ENCODE measurements at regions not wholly inside any gene's neighbourhood (a gene's known extent, or its start where the extent isn't known, plus 50 kb on each side); places are given as distances from the start of the nearest gene placed in this dataset.

DNA sequence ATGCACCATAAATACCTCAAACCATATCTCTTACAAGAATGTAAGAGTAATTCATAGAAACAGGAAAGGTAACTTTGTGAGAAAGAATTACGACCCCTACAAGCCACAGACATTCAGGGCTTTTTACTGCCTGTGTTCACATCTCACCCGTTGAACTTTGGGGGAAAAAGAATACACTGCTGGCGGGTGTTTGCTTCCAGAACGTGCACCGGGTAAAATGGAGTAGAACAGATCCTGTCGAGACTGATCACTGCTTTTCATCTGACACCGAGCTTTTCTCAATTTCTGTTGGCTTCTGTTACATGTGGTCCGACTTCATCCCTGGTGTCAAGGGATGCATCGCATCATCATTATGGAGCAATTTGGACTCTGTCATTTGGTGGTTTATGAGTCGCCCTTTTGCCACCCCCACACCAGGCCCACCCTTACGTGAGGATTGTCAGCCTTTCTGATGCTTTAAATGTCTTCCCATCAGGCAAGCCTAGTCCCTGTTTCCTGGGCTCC, 219.2 kb upstream of the ZFP64 start:
- Mint-ChIP-seq H3K4me1 (ENCODE audit: low read depth) (peaks cover 15% of the 10 kb centered on the region), H3K27me3 (no peaks in the 10 kb centered on the region), H3K9me3 (ENCODE audit: low read depth) (peaks cover 6% of the 10 kb centered on the region), H3K4me3 (ENCODE audit: low read depth) (no peak overlapping the region), H3K36me3 (ENCODE audit: insufficient read depth) (no peaks in the 10 kb centered on the region), H3K27ac (peak overlapping the region; percentile 19)
- no peak for DNase-seq (ENCODE audit: low spot score, unreplicated experiment)
- TF ChIP-seq, protein P1, sequence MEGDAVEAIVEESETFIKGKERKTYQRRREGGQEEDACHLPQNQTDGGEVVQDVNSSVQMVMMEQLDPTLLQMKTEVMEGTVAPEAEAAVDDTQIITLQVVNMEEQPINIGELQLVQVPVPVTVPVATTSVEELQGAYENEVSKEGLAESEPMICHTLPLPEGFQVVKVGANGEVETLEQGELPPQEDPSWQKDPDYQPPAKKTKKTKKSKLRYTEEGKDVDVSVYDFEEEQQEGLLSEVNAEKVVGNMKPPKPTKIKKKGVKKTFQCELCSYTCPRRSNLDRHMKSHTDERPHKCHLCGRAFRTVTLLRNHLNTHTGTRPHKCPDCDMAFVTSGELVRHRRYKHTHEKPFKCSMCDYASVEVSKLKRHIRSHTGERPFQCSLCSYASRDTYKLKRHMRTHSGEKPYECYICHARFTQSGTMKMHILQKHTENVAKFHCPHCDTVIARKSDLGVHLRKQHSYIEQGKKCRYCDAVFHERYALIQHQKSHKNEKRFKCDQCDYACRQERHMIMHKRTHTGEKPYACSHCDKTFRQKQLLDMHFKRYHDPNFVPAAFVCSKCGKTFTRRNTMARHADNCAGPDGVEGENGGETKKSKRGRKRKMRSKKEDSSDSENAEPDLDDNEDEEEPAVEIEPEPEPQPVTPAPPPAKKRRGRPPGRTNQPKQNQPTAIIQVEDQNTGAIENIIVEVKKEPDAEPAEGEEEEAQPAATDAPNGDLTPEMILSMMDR (IDR thresholded peaks at IDR 0.05; ENCODE audit: unreplicated experiment), result no peak

DNA sequence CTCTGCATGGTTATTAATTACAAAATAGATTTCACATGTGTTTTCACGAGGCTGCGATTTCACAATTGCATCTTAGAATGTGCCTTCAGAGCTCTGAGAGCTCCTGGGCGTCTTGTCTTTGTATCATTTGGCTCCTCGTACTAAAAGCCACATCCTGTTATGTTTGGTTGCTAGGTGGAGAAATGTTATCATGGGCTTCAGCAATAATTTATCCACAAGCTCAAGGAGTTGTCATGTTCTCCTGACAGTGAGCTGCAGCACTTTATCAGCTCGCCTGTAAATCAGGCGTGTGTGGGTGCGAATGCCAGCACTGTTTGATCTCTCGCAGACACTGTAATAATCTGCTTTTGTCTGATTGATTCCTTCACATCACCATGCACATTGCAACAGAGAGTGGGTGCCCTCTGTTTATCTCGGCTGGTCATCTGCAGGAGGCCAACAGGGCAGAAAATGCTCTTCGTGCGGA, 218.6 kb upstream of the ZFP64 start:
- Mint-ChIP-seq H3K27me3 (no peaks in the 10 kb centered on the region), H3K4me3 (ENCODE audit: low read depth) (no peak overlapping the region), H3K36me3 (ENCODE audit: insufficient read depth) (no peaks in the 10 kb centered on the region), H3K27ac (no peak overlapping the region), H3K9me3 (ENCODE audit: low read depth) (peaks cover 6% of the 10 kb centered on the region), H3K4me1 (ENCODE audit: low read depth) (peaks cover 15% of the 10 kb centered on the region)
- TF ChIP-seq, protein P1 (IDR thresholded peaks at IDR 0.05; ENCODE audit: unreplicated experiment), result no peak
- DNase-seq (ENCODE audit: low spot score, unreplicated experiment), result no peak

DNA sequence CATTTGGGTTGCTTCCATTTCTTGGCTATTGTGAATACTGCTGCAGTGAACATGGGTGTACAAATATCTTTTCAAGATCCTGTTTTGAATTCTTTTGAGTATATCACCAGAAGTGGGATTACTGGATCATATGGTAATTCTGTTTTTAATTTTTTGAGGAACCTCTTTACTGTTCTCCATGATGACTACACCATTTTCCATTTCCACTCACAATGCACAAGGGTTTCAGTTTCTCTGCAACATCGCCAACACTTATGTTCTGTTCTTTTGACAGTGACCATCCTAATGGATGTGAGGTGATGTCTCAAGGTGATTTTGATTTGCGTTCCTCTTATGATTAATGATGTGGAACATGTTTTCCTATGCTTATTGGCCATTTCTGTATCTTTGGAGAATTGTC, 214.4 kb upstream of the ZFP64 start:
- Mint-ChIP-seq H3K4me3 (ENCODE audit: low read depth) (no peak overlapping the region), H3K4me1 (ENCODE audit: low read depth) (peaks cover 15% of the 10 kb centered on the region), H3K27ac (no peak overlapping the region), H3K36me3 (ENCODE audit: insufficient read depth) (no peaks in the 10 kb centered on the region), H3K9me3 (ENCODE audit: low read depth) (no peaks in the 10 kb centered on the region), H3K27me3 (peaks cover 8% of the 10 kb centered on the region)
- TF ChIP-seq, protein P1 (IDR thresholded peaks at IDR 0.05; ENCODE audit: unreplicated experiment), result no peak
- no peak for DNase-seq (ENCODE audit: low spot score, unreplicated experiment)

DNA sequence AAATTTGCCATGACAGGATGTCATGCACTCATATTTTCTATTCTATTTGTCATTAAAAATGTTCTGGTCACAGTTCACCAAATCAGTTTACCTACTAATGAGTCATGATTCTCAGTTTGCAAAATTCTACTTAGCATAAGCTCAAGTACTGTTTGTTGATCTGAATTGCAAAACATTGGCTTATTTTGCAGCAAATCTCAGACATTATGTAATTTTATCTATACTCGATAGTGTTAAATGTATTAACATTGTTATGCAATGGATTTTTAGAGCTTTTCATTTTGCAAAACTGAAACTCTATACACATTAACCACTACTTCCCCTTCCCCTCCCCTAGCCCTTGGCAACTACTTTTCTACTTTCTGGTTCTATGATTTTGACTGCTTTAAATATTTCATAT, 213.8 kb upstream of the ZFP64 start:
- Mint-ChIP-seq H3K4me1 (ENCODE audit: low read depth) (peaks cover 10% of the 10 kb centered on the region), H3K9me3 (ENCODE audit: low read depth) (no peaks in the 10 kb centered on the region), H3K27me3 (peaks cover 11% of the 10 kb centered on the region), H3K27ac (no peak overlapping the region), H3K4me3 (ENCODE audit: low read depth) (no peak overlapping the region), H3K36me3 (ENCODE audit: insufficient read depth) (no peaks in the 10 kb centered on the region)
- DNase-seq (ENCODE audit: low spot score, unreplicated experiment), result no peak
- TF ChIP-seq, protein P1 (IDR thresholded peaks at IDR 0.05; ENCODE audit: unreplicated experiment), result no peak

DNA sequence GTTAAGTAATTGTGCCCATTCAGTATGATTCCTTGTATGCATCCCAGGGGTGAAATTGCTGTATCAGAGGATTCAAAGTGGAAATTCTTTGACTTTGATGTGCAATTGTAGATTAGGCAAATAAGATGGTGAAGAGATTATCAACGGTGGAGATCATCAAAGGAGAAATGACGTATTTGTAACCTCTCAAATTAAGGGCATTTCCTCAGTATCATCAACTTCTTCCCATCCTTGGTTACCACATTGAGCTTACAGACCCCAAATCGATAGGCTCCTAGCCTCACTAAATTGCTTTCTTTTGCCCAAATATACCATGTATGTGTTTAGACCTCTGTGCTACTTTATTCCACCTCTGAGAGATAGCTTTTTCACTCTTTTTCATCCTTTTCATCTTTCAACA, 213.1 kb upstream of the ZFP64 start:
- Mint-ChIP-seq H3K27me3 (peaks cover 16% of the 10 kb centered on the region), H3K9me3 (ENCODE audit: low read depth) (no peaks in the 10 kb centered on the region), H3K4me3 (ENCODE audit: low read depth) (no peak overlapping the region), H3K36me3 (ENCODE audit: insufficient read depth) (no peaks in the 10 kb centered on the region), H3K27ac (no peak overlapping the region), H3K4me1 (ENCODE audit: low read depth) (peaks cover 3% of the 10 kb centered on the region)
- TF ChIP-seq, protein P1 (IDR thresholded peaks at IDR 0.05; ENCODE audit: unreplicated experiment), result no peak
- DNase-seq (ENCODE audit: low spot score, unreplicated experiment), result no peak
